ENCODE measurements at regions not wholly inside any gene's neighbourhood (a gene's known extent, or its start where the extent isn't known, plus 50 kb on each side); places are given as distances from the start of the nearest gene placed in this dataset.

GRCh38 chr7:356691-357462, 66.9 kb downstream of the FOXL3 start:
- Histone ChIP-seq H3K9me3 (peaks cover 0 to 7% (median 3%) of the 10 kb centered on the region in 3 donors), H3K4me3 (no peak overlapping the region), H3K36me3 (no peaks in the 10 kb centered on the region), H3K27ac (peak overlapping the region; percentile 58 to 74 (median 62)), H3K4me1 (peaks cover 8 to 47% (median 17%) of the 10 kb centered on the region in 3 donors), H3K27me3 (peaks cover 0 to 17% (median 0%) of the 10 kb centered on the region in 4 donors)
- intact Hi-C loops (cut with DNase I): no loop called here
- WGBS, 2 donors: 29 to 52% methylated on average over 6 to 10 of the region's 24 CpGs
- DNase-seq: no peak
- TF ChIP-seq CTCF (IDR thresholded peaks at IDR 0.05) (no peak), POLR2A (IDR thresholded peaks at IDR 0.05) (no peak)

- Histone ChIP-seq H3K36me3 (no peaks in the 10 kb centered on the region), H3K9me3 (peaks cover 0 to 7% (median 3%) of the 10 kb centered on the region in 3 donors), H3K27ac (peak overlapping the region; percentile 58 to 74 (median 62)), H3K4me3 (no peak overlapping the region), H3K27me3 (peaks cover 0 to 17% (median 0%) of the 10 kb centered on the region in 4 donors), H3K4me1 (peaks cover 14 to 53% (median 17%) of the 10 kb centered on the region in 3 donors)
- no peak for DNase-seq
- intact Hi-C loops (cut with DNase I): no loop called here
- WGBS, 2 donors: 22 to 44% methylated on average over 5 to 7 of the region's 12 CpGs
- TF ChIP-seq CTCF (IDR thresholded peaks at IDR 0.05) (no peak), POLR2A (IDR thresholded peaks at IDR 0.05) (no peak)
Observed at GRCh38 chr7:357531-358209, 67.7 kb downstream of the FOXL3 start.

GRCh38 chr7:358352-358751, 68.4 kb downstream of the FOXL3 start:
- Histone ChIP-seq H3K27ac (peak overlapping the region in 1 of 4 donors; percentile 74), H3K4me3 (no peak overlapping the region), H3K27me3 (peaks cover 0 to 21% (median 0%) of the 10 kb centered on the region in 4 donors), H3K36me3 (no peaks in the 10 kb centered on the region), H3K9me3 (peaks cover 0 to 7% (median 3%) of the 10 kb centered on the region in 3 donors), H3K4me1 (peaks cover 14 to 50% (median 17%) of the 10 kb centered on the region in 3 donors)
- DNase-seq: no peak
- TF ChIP-seq CTCF (IDR thresholded peaks at IDR 0.05) (no peak), POLR2A (IDR thresholded peaks at IDR 0.05) (no peak)
- 100% methylated on average over 1 of the region's 1 CpG; no CpG with 5 or more reads in 1 of the 2 donors for WGBS, 2 donors
- intact Hi-C loops (cut with DNase I): no loop called here

- H3K4me3 ChIP-seq: no peak overlapping the region
- intact Hi-C loops (cut with DNase I): no loop called here
- no peaks in the 10 kb centered on the region for H3K36me3 ChIP-seq
- peaks cover 14 to 49% (median 17%) of the 10 kb centered on the region in 3 donors for H3K4me1 ChIP-seq
- peaks cover 0 to 7% (median 3%) of the 10 kb centered on the region in 3 donors for H3K9me3 ChIP-seq
- no peak for DNase-seq
- peaks cover 0 to 18% (median 0%) of the 10 kb centered on the region in 4 donors for H3K27me3 ChIP-seq
- WGBS, 2 donors: 61% methylated on average over 15 of the region's 19 CpGs; no CpG with 5 or more reads in 1 of the 2 donors
- no peak overlapping the region for H3K27ac ChIP-seq
- no peak for TF ChIP-seq CTCF (IDR thresholded peaks at IDR 0.05)
- no peak for TF ChIP-seq POLR2A (IDR thresholded peaks at IDR 0.05)
Observed at GRCh38 chr7:359226-359765, 69.3 kb downstream of the FOXL3 start.
